ENCODE measurements at regions not wholly inside any gene's neighbourhood (a gene's known extent, or its start where the extent isn't known, plus 50 kb on each side); places are given as distances from the start of the nearest gene placed in this dataset.
"Not testable (repeated sequence)": the region's sequence is repeated elsewhere in the genome, so short reads cannot be mapped to it uniquely, and the experiment has no call there.

GRCh38 chr17:26966625-26967179 is 327.2 kb upstream of the WSB1 start:
- H3K9me1 ChIP-seq (ENCODE audit: control insufficient read depth, insufficient read depth, low read length); H3K9me3 ChIP-seq (replicated peaks; ENCODE audit: control insufficient read depth, insufficient read depth, low read depth, low read length); H3K4me1 ChIP-seq (replicated peaks in 1 of 2; ENCODE audit: control insufficient read depth in 2 of 2, insufficient read depth in 2 of 2, low read length in 2 of 2); H2AFZ ChIP-seq (ENCODE audit: low read depth, low read length); ATAC-seq; H3K4me2 ChIP-seq (ENCODE audit: insufficient read depth, low read length); in situ Hi-C loops (cut with MboI); CTCF ChIA-PET (ENCODE audit: low intra/inter-chr PET ratio); H3K27ac ChIP-seq (ENCODE audit: extremely low read depth, low read depth, low read length); FAIRE-seq; POLR2A ChIA-PET; H3K27me3 ChIP-seq (ENCODE audit: control insufficient read depth in 2 of 2, insufficient read depth in 2 of 2, low read length in 2 of 2); H3K36me3 ChIP-seq (ENCODE audit: control insufficient read depth, insufficient read depth, low read length); H3K4me3 ChIP-seq; H4K20me1 ChIP-seq (replicated peaks; ENCODE audit: control insufficient read depth, insufficient read depth, low read length); H3K9ac ChIP-seq (ENCODE audit: insufficient read depth in 1 of 2, low read depth in 2 of 2, low read length in 2 of 2); intact Hi-C loops (cut with micrococcal nuclease); H3K79me2 ChIP-seq (ENCODE audit: control insufficient read depth, insufficient read depth, low read length); DNase-seq (ENCODE audit: extremely low read depth in 1 of 4, low spot score in 3 of 4); BruUV-seq (replicated peaks); TF ChIP-seq ATF3 (CRISPR knock-in tag; conservative IDR thresholded peaks at IDR 0.05); CEBPG (CRISPR knock-in tag; IDR thresholded peaks at IDR 0.05): not testable (repeated sequence)
- 0% methylated on average over 2 of the region's 2 CpGs for WGBS (ENCODE audit: insufficient coverage, low coverage, missing lambda C conversion rate)
- TF ChIP-seq ATF3 (IDR thresholded peaks at IDR 0.05) = 0 out of 2 replicates have a peak, but pooled peaks have one; percentile 8
- TF ChIP-seq ZNF24 (IDR thresholded peaks at IDR 0.05) = peak; percentile 92
- TF ChIP-seq TRIM24 (IDR thresholded peaks at IDR 0.05) = peak; percentile 97 to 99
- 0 out of 4 replicates have a peak, but pooled peaks of 1 of the 2 experiments have one; percentile 23 for TF ChIP-seq ZNF318 (IDR thresholded peaks at IDR 0.05; ENCODE audit: borderline replicate concordance in 1 of 2, low read depth in 1 of 2)
- peak; percentile 36 to 37; a peak in 3 of 4 replicates for TF ChIP-seq CEBPG (tag; conservative IDR thresholded peaks at IDR 0.05 in 1 of 2, IDR thresholded peaks at IDR 0.05 in 1 of 2)
- TF ChIP-seq ZNF512 (tag; IDR thresholded peaks at IDR 0.05) = 0 out of 2 replicates have a peak, but pooled peaks have one; percentile 22
- peak; percentile 61; the same call in 1 of the 2 replicates for TF ChIP-seq CEBPB (tag; IDR thresholded peaks at IDR 0.05)

Measured in K562 (cell line).